HCT116 (cell line): ENCODE measurements at regions not wholly inside any gene's neighbourhood (a gene's known extent, or its start where the extent isn't known, plus 50 kb on each side); places are given as distances from the start of the nearest gene placed in this dataset.

Experiments used
- CEBPB ChIP-seq: IDR thresholded peaks from 2 replicates; pipeline ENCODE4 v1.6.1; 2012; ENCODE audit warnings: low read depth
- CTCF ChIP-seq, 3 experiments: fragments of 200-600 bp in 1 of 3; sonication (generic) in 1 of 3; IDR thresholded peaks in 2 of 3; conservative IDR thresholded peaks in 1 of 3; 2 replicates each; pipeline ENCODE4 v1.5.1; 2012 to 2017; ENCODE audit warnings: low read depth in 2 of 3, low read length in 2 of 3, antibody characterized with exemption in 1 of 3, borderline replicate concordance in 1 of 3, control low read depth in 1 of 3, mild to moderate bottlenecking in 1 of 3, mixed read lengths in 1 of 3, mixed run types in 1 of 3, moderate library complexity in 1 of 3; ENCODE audit not compliant: insufficient read depth in 1 of 3
- EZH2 ChIP-seq: fragments of 200-600 bp; sonication (generic); IDR thresholded peaks from 2 replicates; pipeline ENCODE4 v1.6.1; 2017; ENCODE audit warnings: antibody characterized with exemption, mixed run types
- EZH2phosphoT487 ChIP-seq: fragments of 200-600 bp; IDR thresholded peaks from 2 replicates; pipeline ENCODE4 v1.6.1; 2018; ENCODE audit warnings: antibody characterized with exemption, borderline replicate concordance
- POLR2A ChIP-seq: IDR thresholded peaks from 2 replicates; pipeline ENCODE4 v1.7.0; 2011; ENCODE audit warnings: borderline replicate concordance; ENCODE audit not compliant: insufficient read depth, insufficient read length; ENCODE audit errors: extremely low read depth
- POLR2AphosphoS5 ChIP-seq: IDR thresholded peaks from 2 replicates; pipeline ENCODE4 v1.6.1; 2011; ENCODE audit warnings: mild to moderate bottlenecking, low read depth, low read length, moderate library complexity
- REST ChIP-seq: IDR thresholded peaks from 2 replicates; pipeline ENCODE4 v1.6.1; 2012; ENCODE audit warnings: low read depth
- SIN3A ChIP-seq: IDR thresholded peaks from 2 replicates; pipeline ENCODE4 v1.6.1; 2012; ENCODE audit warnings: low read depth
- SP1 ChIP-seq: IDR thresholded peaks from 2 replicates; pipeline ENCODE4 v1.6.1; 2012; ENCODE audit warnings: low read depth
- SRF ChIP-seq: IDR thresholded peaks from 2 replicates; pipeline ENCODE4 v1.6.1; 2012; ENCODE audit warnings: low read depth
- TCF7L2 ChIP-seq: IDR thresholded peaks from 2 replicates; pipeline ENCODE4 v1.7.0; 2011; ENCODE audit warnings: borderline replicate concordance, inconsistent platforms; ENCODE audit not compliant: insufficient read depth, insufficient read length; ENCODE audit errors: extremely low read depth
- ZBTB33 ChIP-seq: IDR thresholded peaks from 2 replicates; pipeline ENCODE4 v1.6.1; 2011; ENCODE audit warnings: mild to moderate bottlenecking, low read length, moderate library complexity; ENCODE audit not compliant: insufficient replicate concordance; ENCODE audit errors: extremely low read depth
- ZNF274 ChIP-seq: fragments of 200-500 bp; sonication (Bioruptor generic); IDR thresholded peaks from 2 replicates; pipeline ENCODE4 v1.6.1; 2014; ENCODE audit warnings: mild to moderate bottlenecking, low read depth, low read length, inconsistent platforms

DNA sequence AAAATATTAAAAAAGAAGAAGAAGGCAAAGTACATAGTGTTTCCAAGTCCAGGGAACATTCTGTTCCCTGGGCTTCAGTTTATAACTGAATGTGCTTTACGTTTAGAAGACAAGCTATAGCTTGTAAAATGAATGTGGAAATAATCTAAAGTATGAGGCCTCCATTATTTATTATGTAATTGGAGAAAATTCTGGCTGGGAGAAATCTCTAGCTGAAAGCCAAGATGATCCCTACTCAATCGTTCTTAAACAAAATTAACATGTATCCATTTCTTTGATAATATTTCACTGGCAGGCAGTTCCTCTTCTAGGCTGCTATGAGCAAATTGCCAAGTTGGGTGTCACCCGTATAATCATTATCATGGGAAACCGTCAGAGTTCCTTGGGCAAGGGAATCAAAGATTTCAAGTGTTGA lies 52.2 kb upstream of the ETS2 start:
- no peak for TF ChIP-seq CTCF (IDR thresholded peaks at IDR 0.05 in 2 of 3, conservative IDR thresholded peaks at IDR 0.05 in 1 of 3; ENCODE audit: borderline replicate concordance in 1 of 3, insufficient read depth in 1 of 3, low read depth in 2 of 3, low read length in 2 of 3)
- TF ChIP-seq POLR2A = no peak
- no peak for TF ChIP-seq SP1
- TF ChIP-seq ZBTB33 = no peak
- no peak for TF ChIP-seq ZNF274
- TF ChIP-seq CEBPB = no peak
- TF ChIP-seq SRF = no peak
- no peak for TF ChIP-seq SIN3A
- no peak for TF ChIP-seq REST
- no peak for TF ChIP-seq EZH2
- TF ChIP-seq EZH2phosphoT487 = no peak
- no peak for TF ChIP-seq TCF7L2
- TF ChIP-seq POLR2AphosphoS5 = no peak
